Mucosa of gallbladder (tissue), 1 donor: ENCODE measurements at regions not wholly inside any gene's neighbourhood (a gene's known extent, or its start where the extent isn't known, plus 50 kb on each side); places are given as distances from the start of the nearest gene placed in this dataset.

Experiments
- DNase-seq: peaks from one replicate; pipeline ENCODE4 v3.0.0-alpha.2; 2020; ENCODE audit warnings: low spot score
- donor health status: DM: no; HTN: no; CAD: no.

DNA sequence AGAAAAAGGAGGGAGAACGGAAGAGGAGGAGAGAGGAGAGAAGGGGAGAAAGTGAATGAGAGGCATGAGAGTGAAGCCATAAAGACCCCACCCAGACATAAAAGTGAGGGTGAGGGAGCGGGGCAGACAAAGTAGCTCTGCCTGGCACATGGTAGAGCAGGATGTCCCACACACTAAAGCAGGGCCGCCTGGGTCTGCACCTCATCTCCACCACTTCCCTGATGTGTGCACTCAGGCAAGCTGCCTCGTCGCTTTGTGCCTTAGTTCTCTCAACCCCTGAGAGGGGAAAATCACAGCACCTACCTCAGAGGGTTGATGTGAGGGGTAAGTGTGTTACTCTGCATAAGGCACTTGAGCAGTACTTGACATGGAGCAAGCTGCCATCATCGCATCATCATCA, 488.1 kb downstream of the COG6 start:
- no peak for DNase-seq

DNA sequence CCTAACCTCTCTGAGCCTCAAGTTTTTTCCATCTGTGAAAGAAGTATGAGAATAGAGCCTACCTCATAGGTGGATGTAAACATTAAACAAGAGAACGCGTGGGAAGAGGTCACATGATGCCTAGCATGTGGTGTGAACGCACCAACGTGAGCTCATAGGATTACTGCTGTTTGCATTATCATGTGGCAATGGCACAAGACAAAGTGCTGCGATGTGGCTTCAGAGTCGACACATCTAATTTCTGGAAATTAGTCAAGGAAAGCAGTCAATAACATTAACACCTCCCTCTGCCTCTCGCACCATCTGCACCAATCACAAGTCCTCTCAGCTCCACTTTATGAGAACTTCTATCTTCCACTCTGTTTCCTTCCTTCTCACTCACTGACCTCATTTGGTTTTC, 489.7 kb downstream of the COG6 start:
- no peak for DNase-seq

DNA sequence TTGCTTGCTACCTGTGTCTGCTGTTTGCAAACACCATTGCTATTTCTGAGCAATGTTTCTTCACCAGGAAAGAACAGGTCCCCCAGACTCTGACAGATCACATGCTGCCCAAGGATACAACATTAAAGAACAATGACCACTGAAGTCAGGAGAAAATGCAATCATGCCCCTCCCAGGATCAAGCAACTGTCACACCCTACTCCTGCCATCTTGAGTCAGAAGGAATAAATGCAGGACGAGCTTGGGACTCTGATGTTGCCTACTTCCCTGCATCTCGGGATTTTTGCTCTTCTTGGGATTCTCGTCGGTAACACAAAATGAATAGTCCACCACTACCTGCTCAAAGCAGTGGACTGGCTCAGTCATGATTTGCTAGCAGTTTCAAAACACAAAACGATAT, 490.6 kb downstream of the COG6 start:
- DNase-seq: no peak

DNA sequence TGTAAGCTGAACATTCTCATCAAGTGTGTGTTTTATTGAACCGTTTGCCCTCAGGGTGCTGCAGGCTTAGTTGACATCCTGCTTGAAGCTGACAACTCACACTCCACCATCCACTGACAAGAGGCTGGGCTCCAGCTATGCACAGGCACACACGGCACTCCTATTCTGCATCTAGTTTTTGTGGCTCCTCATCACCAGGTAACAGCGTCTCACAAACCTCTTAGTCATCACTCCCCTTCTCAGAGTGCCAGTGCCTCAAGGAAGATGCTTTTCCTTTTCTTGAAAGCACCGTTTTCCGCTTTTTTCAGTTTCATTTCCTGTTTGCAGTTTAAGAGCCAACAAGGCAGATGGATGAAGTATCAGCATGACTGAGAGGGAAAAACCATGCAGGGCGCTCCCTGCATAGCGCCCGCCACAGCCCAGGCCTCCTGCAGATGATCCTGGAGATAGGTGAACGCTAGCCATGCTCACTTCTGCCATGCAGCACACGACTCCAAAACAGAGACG, 491.2 kb downstream of the COG6 start:
- no peak for DNase-seq

DNA sequence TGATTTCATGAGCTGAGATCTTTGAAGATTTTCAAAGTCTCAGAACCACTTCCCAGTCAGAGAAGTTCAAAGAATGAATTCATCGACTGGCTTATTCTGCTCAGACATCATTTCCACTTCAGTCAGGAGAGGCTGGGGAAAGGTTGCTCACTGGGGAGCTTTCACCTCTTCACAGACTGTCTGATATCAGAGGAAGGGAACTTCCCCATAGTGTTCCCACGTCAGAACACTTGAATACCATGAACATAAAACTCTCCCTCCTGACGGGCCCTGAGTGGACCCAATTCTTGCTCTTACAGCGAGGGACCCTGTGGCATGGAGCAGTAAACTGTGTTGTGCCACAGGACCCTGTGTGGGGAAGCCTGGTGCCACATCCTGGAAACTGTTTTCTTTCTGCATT, 492.6 kb downstream of the COG6 start:
- no peak for DNase-seq

DNA sequence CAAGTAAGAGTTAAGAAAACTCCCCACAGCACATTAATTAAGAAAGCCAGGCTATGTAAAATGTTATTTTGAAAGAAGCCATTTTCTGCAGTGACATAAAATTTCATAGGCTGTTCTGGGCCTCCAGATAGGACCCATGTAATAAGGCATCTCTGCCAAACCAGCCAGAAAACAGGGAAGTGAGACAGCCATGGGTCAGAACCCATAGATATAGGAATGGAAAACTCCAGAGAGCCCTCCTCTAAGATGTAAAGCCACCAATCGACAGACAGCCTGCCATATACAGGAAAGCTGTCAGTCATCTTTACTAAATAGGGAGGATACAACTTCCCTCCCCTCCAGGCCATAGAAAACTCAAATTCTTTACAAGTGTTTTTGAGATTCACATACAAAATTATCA, 493.3 kb downstream of the COG6 start:
- DNase-seq: no peak

DNA sequence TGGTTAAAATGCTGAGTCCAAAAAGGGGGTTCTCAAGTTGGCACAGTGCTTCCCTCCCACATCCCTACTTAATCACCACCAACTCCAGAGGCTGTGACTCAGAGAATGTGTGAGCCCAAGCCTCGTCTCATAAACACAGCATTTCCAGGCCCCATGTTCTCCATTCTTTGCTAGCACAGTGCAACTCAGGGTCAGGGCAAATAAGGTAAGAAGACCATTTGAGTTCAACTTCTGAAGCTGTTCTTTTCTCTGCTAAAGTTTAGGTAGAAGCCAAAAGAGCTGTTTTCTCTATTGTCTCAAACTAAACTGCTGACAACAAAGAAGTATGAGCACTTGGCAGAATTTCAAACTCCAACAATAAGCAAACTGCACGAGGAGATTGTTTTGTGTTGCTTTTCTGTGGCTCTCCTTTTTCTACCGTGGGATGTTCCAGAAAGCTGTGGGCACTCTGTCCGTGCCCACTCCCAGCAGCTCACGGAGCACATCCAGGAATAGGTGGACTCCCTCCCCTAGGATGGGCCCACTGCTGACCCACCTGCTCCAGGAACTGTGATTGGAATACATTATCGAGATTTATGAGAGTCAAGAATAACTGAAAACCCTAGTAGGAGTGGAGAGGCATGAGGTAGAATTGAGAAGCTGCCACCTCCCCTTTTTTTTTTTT, 494.3 kb downstream of the COG6 start:
- DNase-seq: peak; percentile 27

DNA sequence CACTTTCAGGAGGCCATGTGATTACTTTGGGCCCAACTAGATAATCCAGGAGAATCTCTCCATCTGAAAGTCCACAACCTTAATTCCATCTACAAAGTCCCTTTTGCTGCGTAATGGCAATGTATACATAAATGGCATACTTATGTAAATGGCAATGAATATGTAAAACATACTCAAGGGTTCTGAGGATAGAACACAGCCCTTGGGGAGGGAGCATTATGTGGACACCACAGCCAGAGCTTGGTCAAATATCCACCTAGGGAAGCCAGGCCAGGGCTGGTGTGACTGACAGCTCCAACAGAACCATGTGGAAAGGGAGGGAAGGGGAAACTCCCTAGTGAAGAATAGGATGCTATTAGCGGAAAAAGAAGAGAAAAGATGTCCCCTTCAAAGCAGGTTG, 496.2 kb downstream of the COG6 start:
- no peak for DNase-seq

DNA sequence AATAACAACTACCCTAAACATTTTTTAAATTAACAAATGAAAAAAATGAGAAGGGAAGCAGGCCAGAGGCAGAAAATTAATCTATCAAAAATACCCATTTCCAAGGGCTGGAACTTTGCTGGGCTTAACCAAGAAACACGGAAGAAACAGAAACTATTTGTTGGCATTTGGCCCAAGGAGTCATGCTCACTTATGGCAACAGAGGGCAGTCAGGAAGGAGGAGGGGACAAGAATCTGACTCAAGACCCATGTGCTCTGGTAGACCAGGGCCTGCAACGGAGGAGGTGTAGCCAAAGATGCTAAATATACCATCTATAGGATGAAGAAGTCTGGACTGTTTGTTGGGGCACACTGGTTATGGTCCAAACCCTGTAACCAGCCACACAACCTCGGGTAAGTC, 496.7 kb downstream of the COG6 start:
- no peak for DNase-seq

DNA sequence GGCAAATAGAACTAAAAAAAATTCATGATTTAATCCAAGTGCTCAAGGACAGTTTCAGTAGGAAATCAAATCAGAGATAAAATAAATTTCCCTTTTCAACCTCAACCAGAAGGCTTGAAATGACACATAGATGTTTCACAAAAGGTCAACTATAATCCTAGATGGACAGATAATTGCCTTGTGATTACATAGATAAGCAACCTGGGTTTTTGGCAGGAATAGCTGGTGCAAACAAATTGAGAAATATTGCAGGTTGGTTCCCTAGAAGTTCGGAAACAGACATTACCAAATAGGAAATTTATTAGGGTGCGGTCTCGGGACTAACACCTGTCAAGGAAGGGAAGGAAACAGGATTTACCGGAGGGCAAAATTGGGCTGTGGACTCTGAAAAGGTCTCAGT, 497.5 kb downstream of the COG6 start:
- DNase-seq: no peak

DNA sequence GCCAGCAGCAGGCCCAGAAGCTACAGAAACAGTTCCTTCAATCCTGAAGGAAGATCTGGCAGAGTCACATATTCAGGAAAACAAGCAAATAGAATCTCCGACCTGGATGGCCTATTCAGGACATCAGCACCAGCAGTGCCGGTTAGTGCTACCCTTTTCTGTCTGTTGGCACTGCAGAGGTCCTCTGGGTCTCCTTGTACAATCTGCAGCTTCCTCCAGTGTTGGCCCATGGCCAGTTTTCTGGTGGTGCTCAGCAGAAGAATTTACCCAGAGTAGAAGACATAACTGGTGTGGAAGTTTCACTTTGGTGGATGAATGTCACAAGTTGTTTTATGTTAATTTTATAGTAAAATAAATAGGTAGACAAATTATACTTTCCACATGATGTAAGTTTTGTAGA, 498.1 kb downstream of the COG6 start:
- DNase-seq: no peak

DNA sequence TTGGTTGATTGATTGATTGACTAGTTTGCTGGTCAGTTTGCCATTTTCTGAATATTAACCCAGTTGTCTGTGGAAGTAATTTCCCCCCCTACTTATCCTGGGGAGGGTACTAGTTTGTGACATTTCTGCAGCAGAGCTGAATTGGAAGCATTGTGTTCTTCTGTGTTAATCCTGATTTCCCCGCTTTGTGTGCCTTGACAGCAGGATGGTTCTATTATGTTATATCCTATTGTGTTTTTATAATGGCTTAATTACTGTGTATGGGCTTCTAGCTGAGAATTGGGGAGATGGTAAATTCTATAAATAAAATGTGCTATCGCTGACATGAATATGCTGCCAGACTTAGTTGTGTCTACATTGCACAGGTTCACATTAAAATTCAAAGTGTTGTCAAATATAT, 499.7 kb downstream of the COG6 start:
- no peak for DNase-seq

DNA sequence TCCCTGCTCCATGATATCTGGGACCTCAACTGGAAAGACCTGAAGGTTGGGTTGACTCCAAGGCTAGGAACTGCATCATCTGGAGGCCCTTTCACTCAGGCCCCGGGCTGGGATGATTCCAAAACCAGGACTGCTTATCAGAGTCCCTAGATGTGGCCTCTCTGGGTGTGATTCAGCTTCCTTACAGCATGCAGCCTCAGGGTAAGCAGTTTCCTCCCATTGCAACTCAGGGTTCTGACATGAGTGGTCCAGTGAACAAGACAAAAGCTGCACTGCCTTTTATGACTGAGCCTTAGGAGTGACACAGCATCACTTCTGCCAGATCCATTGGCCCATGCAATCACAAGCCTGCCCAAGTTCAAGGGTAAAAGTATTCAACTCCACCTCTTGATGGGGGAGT, 502.8 kb downstream of the COG6 start:
- no peak for DNase-seq

DNA sequence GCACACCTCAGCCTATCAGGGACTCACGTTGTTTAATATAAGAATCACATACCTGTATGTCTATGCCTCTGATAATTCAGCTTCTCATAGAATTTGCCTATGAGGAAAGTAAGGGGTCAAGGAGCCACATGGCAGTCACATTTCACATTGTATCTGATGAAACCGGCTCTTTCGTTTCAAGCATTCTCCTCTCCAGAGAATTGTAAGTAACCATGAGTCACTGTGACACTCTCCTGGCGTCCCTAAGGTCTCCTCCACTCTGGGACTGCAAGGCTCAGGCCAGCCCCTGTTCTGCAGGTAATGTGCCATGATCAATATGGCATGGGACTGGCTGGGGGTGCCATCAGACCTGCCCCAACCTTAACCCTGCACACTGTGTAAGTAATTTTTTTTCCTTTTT, 503.3 kb downstream of the COG6 start:
- DNase-seq: no peak

DNA sequence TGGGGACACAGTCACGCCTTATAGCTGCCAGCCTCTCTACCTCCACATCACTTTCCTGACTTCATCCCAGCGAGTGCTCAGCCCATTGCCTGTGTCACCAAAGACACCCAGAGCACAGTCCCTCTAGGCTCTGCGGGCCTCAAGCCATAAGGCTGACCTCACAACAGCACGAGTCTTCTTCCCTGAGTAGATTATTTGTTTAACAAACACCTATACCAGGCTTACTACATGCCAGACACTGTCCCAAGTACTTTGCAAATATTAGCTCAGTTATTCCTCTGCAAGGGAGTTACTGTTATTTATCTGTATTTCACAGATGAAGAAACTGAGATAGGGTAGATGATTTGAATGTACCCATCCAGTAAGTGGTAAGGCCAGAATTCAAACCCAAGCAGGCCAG, 504.3 kb downstream of the COG6 start:
- no peak for DNase-seq

DNA sequence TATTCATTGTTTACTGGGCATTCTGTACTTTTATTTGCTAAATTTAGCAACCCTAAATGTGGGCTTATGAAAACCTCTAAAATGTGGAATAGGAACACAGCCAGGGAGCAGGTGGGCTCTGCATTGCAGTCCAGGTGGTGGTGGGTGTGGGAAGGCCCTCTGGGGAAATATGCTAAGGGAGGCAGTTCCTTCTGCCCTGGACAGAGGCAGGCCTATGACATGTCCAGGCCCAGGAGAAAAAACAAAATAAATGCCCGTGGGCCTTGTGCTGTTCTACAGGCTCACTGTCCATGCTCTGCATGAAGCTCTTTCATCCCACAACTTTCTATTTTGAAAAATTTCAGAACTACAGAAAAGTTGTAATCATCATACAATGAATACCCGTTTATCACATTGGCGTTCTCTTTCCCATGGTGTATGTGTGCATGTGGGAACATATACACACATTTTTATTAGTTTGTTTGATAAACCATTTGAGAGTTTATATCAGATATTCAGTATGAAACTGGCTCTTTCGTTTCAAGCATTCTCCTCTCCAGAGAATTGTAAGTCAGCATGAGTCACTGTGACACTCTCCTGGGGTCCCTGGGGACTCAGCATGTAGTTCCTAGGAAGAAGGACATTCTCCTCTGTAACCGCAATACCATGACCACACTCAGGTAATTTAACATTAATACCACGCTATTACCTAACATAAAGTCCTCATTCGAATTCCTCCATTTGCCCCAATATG, 505.3 kb downstream of the COG6 start:
- DNase-seq: no peak

DNA sequence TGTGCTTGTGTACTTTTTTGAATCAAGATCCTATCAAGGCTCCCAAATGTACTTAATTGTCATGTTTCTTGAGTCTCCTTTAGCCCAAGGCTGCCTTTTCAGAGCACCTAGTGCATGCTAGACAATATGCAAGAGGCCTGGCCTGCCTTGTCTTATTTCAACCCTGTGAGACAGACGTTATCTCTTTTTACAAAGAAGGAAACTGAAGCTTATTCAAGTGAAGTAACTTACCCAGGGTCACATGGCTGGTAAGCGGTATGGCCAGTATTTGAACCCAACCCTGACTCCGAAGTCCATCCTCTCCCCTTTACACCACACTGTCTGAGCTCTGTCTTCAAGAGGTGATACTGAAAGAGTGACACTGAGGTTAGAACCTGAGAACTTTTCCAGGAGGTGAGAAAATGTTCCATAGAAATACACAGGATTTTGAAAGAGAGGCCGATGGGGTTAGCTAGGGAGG, 505.1 kb downstream of the FOXO1 start:
- DNase-seq: no peak

DNA sequence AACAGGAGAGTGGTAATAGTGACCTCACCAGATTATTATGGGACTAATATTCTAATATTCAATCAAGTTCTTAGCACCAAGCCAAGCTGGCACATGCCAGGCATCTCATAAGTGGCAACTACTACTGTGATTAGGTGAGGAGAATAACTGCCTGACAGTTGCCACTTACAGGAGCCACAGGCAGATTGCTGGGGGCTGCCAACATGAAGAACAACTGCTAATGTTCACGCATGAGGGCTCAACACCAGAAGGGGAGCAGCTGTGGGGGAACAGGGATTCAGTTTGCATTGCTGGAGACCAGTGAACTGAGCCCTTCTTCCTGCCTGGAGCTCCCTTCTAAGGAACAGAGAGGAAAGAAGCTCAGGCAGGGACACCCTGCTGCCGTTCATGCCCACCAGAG, 504.5 kb downstream of the FOXO1 start:
- no peak for DNase-seq

DNA sequence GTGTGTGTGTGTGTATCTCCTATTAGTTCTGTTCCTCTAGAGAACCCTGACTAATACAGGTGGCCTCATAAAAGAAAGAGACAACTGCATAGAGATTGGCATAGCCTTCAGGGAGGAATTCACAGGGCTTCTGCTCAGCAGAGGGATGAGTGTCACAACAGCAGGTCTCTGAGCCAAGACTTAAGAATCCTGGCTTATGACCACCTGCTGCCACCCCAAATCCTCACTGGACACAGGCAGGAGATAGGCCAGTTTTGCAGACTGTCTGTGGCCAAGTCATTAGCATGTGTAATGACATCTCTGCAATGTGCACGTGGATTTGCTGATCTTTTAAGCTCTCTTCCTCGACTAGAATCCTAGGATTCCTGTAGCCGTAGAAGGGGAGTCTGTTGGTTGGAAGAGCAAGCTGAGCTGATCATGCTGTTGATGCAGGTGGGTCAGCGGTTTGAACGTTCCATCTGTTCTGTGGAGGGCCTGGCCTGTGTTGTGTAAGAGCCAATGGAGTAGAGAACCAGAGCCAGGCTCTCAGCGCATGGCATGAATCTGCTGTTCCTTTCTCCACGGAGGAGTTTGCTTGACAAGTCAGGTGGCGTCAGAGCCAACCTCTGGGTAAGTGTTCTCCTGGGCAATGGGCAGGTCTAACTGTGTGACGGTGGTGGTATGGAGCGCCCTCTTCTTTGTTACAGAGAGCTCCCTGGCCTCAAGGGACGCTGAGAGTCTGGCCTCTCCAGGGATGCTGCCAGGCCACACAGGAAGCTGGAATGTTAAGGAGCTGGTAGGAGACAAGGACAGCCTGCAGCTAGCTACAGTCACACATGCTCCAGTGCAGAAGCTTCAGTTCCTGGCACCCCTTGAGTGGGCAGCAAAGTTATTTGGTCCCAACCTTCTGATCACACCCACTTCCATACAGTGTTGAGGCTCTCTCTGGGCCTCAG, 503.1 kb downstream of the FOXO1 start:
- DNase-seq: no peak

DNA sequence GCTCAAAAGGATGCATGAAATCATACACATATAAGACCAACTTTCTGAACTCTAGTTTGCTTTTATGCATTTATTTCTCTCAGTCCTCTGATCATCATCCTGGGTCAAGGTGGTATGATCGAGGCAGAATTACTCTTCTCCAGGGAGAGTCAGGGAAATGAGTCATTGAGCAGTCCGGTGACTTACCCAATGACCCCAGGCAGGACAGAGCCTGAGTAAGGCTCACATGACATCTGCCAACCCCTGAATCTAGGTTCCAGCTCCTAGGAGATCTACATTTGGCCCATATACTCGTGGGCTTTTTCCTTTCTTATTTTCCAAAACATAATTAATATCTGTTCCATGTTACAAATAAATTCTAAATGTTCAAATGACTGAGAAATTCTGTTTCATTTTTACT, 502.3 kb downstream of the FOXO1 start:
- no peak for DNase-seq

DNA sequence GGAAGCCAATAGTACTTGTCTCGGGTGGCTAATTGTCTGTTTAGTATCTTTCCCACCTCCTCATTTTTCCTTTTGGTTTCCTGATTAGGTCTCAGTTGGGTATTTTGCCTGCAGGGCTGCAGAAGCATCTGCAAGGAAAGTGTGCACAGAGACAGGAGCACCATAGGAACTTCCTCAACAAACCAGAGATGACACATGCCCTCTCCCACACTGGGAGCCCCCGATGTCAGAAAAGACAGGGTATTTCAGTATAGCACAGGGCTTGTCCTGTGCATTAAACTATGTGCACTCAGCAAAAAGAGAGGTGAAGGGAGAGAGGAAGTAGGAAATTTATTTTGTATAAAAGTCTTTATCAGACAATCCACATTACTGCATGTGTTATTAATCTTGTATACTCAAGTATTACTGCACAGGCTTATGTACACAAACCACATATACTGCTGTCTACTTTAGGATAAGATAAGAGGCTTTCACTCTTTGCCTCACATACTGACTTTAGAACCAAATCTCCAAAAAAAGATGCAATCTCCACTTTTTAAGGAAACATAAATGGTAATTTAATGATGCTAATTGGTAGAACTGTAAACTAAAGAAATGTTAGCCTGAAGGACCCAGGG, 501.0 kb downstream of the FOXO1 start:
- no peak for DNase-seq

DNA sequence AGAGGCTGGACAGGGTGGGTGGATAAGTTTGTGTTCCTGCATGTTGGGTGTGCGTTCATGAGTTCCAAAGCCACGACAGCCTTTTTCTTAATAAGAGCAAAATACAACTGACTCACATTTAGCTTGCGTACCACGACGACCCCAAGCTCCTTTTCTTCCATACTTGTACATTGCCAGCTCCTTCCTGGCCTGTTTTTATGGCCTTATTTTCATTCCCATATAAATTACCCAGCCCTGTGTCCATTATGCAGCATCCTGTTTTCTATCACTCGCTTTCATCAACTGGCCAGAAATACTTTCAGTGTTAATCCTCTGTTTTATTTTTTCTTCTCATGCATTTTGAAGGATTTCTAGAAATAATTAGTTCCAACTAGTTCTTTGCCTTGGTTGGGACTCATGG, 499.1 kb downstream of the FOXO1 start:
- no peak for DNase-seq
